NOMO-1 treated with DMSO at 0.1 percent for 48 hours (cell line): ENCODE measurements at regions not wholly inside any gene's neighbourhood (a gene's known extent, or its start where the extent isn't known, plus 50 kb on each side); places are given as distances from the start of the nearest gene placed in this dataset.

Experiments used
- DNase-seq: peaks from one replicate; lab custom pipeline; 2025; ENCODE audit not compliant: unreplicated experiment; lab: John Stamatoyannopoulos, UW

DNA sequence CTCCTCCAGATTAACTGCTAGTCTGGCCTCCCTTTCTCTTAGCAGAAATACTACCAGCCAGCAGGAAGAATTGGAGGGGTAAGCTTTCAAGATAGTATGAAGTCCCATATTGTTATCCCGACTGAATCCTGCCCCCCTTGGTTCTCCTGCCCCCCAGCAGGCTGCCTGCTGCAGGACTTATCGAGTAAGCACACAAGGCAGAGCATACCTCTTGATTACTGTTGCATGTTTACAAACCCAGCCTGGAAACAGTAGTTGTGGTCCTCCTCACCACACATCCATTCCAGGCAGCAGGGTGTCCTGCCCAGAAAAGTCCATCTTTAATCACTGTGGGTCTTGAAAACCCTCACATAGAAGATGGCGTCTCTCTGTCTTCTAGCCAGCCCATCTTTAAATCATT is 66.8 kb upstream of the PPP2R3A start:
- DNase-seq: no peak

DNA sequence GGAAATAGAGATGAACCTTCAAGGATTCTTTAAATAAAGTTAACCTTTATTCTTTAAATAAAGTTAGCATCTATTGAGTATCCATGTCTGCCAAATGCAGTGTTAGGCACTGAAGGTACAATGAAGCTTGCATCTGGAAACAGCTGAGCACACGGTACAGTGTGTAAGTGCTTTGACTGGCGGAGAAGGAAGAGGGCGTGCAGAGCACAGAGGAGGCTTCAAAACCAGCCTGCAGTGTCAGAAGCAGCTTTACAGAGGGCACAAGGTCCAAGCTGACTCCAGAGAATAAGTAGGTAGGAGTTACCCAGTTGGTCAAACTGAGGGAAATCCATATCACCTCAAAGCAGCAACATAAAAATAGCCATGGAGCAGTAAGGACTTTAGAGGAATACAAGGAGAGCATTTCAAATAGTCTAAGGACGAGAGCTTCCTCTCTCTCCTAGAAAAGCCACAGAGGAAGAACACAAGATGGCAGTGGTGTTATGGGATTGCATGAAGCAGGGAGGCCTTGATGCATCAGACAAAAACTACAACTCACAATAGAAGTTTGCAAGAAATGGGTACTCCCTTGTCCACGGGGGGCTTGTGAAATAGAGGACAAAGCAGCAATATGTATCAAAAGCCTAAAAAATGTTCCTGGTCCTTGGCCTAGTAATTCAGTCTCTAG is 60.3 kb upstream of the PPP2R3A start:
- no peak for DNase-seq

GRCh38 chr3:135907422-135908165 is 57.9 kb upstream of the PPP2R3A start:
- no peak for DNase-seq

- DNase-seq: no peak
Observed at GRCh38 chr3:135908225-135908624, 57.3 kb upstream of the PPP2R3A start.

DNA sequence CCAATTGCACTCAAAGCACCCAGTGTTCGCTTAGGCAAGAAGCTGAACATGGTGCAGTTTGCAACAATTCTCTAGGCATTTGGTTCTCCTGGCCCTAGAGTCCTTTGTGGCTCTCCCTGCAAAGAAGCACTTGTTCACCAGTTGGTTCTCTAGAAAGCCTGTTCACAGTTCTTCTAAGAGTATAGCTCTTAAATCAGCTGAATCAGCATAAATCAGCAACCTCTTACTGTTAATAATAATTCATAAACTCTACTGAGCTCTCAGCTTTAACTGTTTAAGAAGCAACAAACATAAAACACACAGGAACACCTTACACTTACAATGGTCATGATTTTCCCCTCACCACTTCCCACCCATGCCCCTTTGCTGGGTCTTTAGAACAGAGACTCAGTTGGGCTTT is 56.8 kb upstream of the PPP2R3A start:
- no peak for DNase-seq

- DNase-seq: no peak
Observed at GRCh38 chr3:135911110-135911509, 54.4 kb upstream of the PPP2R3A start.

- no peak for DNase-seq
Observed at GRCh38 chr3:135915206-135915605, 50.3 kb upstream of the PPP2R3A start.
